Neural progenitor cell (in vitro differentiated cells): ENCODE measurements at regions not wholly inside any gene's neighbourhood (a gene's known extent, or its start where the extent isn't known, plus 50 kb on each side); places are given as distances from the start of the nearest gene placed in this dataset.

ENCODE experiments used
- DNase-seq: peaks from one replicate; pipeline ENCODE4 v3.0.0-alpha.2; 2016; ENCODE audit warnings: low spot score
- H2AFZ ChIP-seq: fragments of 200-600 bp; sonication (generic); replicated peaks from 2 replicates; pipeline ENCODE4 v1.6.1; 2016; ENCODE audit warnings: antibody characterized with exemption
- H3F3A ChIP-seq: fragments of 200-600 bp; sonication (generic); 2 replicates; pipeline ENCODE4 v1.6.1; 2016; ENCODE audit warnings: antibody characterized with exemption, low read depth
- H3K27ac ChIP-seq: fragments of 200-600 bp; sonication (generic); 2 replicates; pipeline ENCODE4 v1.5.1; 2016; ENCODE audit warnings: mild to moderate bottlenecking
- H3K27me3 ChIP-seq: fragments of 200-600 bp; sonication (generic); 2 replicates; pipeline ENCODE4 v1.6.1; 2016; ENCODE audit warnings: mild to moderate bottlenecking, moderate library complexity
- H3K36me3 ChIP-seq: fragments of 200-600 bp; sonication (generic); 2 replicates; pipeline ENCODE4 v1.5.1; 2016
- H3K4me1 ChIP-seq: fragments of 200-600 bp; sonication (generic); 2 replicates; pipeline ENCODE4 v1.6.1; 2016; ENCODE audit warnings: mixed run types
- H3K4me2 ChIP-seq: fragments of 200-600 bp; sonication (generic); 2 replicates; pipeline ENCODE4 v1.6.1; 2016
- H3K4me3 ChIP-seq: fragments of 200-600 bp; sonication (generic); 2 replicates; pipeline ENCODE4 v1.5.1; 2016
- H3K79me2 ChIP-seq: fragments of 200-600 bp; sonication (generic); 2 replicates; pipeline ENCODE4 v1.6.1; 2016; ENCODE audit warnings: low read depth
- H3K9ac ChIP-seq: fragments of 200-600 bp; sonication (generic); 2 replicates; pipeline ENCODE4 v1.6.1; 2016
- H3K9me3 ChIP-seq: fragments of 200-600 bp; sonication (generic); 2 replicates; pipeline ENCODE4 v1.5.1; 2016; ENCODE audit warnings: low read depth
- H4K20me1 ChIP-seq: fragments of 200-600 bp; sonication (generic); 2 replicates; pipeline ENCODE4 v1.6.1; 2016; ENCODE audit warnings: low read depth
- H3K27ac Mint-ChIP-seq: 3 replicates; pipeline ENCODE4 v1.8.0; 2021; ENCODE audit warnings: mixed read lengths
- H3K27me3 Mint-ChIP-seq: 2 replicates; pipeline ENCODE4 v1.8.0; 2022; ENCODE audit warnings: low read depth, mild to moderate bottlenecking, inconsistent platforms, moderate library complexity, mixed read lengths; ENCODE audit not compliant: insufficient read depth
- H3K36me3 Mint-ChIP-seq: 3 replicates; pipeline ENCODE4 v1.8.0; 2021; ENCODE audit warnings: mixed read lengths
- H3K4me1 Mint-ChIP-seq: 3 replicates; pipeline ENCODE4 v1.8.0; 2021; ENCODE audit warnings: mixed read lengths
- H3K4me3 Mint-ChIP-seq: 3 replicates; pipeline ENCODE4 v1.8.0; 2021; ENCODE audit warnings: mild to moderate bottlenecking, moderate library complexity, mixed read lengths
- H3K9me3 Mint-ChIP-seq: 3 replicates; pipeline ENCODE4 v1.8.0; 2020; ENCODE audit warnings: mixed read lengths
- CTCF ChIP-seq: fragments of 200-600 bp; sonication (generic); IDR thresholded peaks from 2 replicates; pipeline ENCODE4 v1.5.1; 2017; ENCODE audit warnings: antibody characterized with exemption, mild to moderate bottlenecking
- EZH2 ChIP-seq: fragments of 200-600 bp; sonication (generic); IDR thresholded peaks from 2 replicates; pipeline ENCODE4 v1.6.1; 2017; ENCODE audit warnings: antibody characterized with exemption, mild to moderate bottlenecking, moderate library complexity
- EZH2phosphoT487 ChIP-seq: fragments of 200-600 bp; sonication (generic); IDR thresholded peaks from 2 replicates; pipeline ENCODE4 v1.6.1; 2017; ENCODE audit warnings: antibody characterized with exemption

DNA sequence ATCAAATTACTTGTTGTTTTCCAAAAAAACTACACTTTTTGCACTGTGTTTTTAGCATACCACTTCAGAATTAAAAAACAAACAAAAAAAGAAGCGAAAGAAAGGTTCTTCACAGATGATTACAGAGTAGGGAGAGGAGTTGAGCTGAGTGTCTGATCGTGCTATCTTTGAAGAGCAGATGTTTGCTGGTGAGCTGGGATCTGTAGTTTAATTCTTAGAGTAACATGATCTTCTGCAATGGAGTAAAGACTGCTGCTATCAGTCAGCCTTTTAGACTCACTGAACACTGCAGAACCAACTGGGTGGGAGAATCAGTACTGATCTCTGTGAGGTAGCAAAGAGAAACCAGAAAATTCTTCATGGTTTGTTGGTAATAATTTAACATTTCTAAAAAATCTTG is 1197.8 kb upstream of the SORCS1 start:
- Mint-ChIP-seq H3K27ac (no peak overlapping the region), H3K4me3 (no peak overlapping the region), H3K27me3 (no peaks in the 10 kb centered on the region), H3K4me1 (no peaks in the 10 kb centered on the region), H3K36me3 (no peaks in the 10 kb centered on the region), H3K9me3 (peaks cover 1% of the 10 kb centered on the region)
- Histone ChIP-seq H3K27ac (no peak overlapping the region), H3F3A (no peaks in the 10 kb centered on the region), H2AFZ (no peak overlapping the region), H3K4me2 (no peak overlapping the region), H3K9ac (no peak overlapping the region), H4K20me1 (no peaks in the 10 kb centered on the region), H3K4me1 (no peaks in the 10 kb centered on the region), H3K79me2 (no peaks in the 10 kb centered on the region), H3K4me3 (no peak overlapping the region), H3K27me3 (no peaks in the 10 kb centered on the region), H3K36me3 (no peaks in the 10 kb centered on the region), H3K9me3 (no peaks in the 10 kb centered on the region)
- TF ChIP-seq CTCF (no peak), EZH2phosphoT487 (no peak), EZH2 (no peak)
- no peak for DNase-seq

DNA sequence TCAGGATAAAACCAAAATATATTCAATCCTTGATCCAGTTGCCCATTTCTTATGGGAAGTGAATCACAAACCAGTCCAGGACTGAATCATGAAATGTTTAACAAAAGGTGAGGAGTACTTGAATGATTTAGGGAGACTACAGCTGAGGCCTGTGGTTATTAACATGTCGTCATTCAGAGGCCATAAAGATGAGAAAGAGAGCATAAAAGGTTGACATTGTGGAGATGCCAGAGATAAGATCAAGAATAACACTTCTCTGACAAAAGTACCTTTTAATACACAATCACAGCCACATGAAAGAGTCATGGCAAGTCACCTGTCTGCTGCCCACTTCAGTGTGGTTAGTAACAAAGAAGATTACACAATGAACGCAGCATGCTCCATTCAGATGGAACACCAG is 1195.7 kb upstream of the SORCS1 start:
- Histone ChIP-seq H3K36me3 (no peaks in the 10 kb centered on the region), H3K27ac (no peak overlapping the region), H3K27me3 (no peaks in the 10 kb centered on the region), H3K4me3 (no peak overlapping the region), H3K4me1 (no peaks in the 10 kb centered on the region), H4K20me1 (no peaks in the 10 kb centered on the region), H3K4me2 (no peak overlapping the region), H3F3A (no peaks in the 10 kb centered on the region), H3K9ac (no peak overlapping the region), H3K79me2 (no peaks in the 10 kb centered on the region), H2AFZ (no peak overlapping the region), H3K9me3 (no peaks in the 10 kb centered on the region)
- Mint-ChIP-seq H3K4me3 (no peak overlapping the region), H3K36me3 (no peaks in the 10 kb centered on the region), H3K27me3 (no peaks in the 10 kb centered on the region), H3K4me1 (no peaks in the 10 kb centered on the region), H3K27ac (no peak overlapping the region), H3K9me3 (peaks cover 1% of the 10 kb centered on the region)
- TF ChIP-seq EZH2 (no peak), CTCF (no peak), EZH2phosphoT487 (no peak)
- no peak for DNase-seq

- H3K27ac ChIP-seq, result no peak overlapping the region
- H3K4me2 ChIP-seq, result no peak overlapping the region
- no peaks in the 10 kb centered on the region for H3F3A ChIP-seq
- no peak for DNase-seq
- no peaks in the 10 kb centered on the region for H3K79me2 ChIP-seq
- H4K20me1 ChIP-seq, result no peaks in the 10 kb centered on the region
- H3K9me3 Mint-ChIP-seq, result peaks cover 1% of the 10 kb centered on the region
- H3K4me3 ChIP-seq, result no peak overlapping the region
- no peaks in the 10 kb centered on the region for H3K27me3 Mint-ChIP-seq
- no peaks in the 10 kb centered on the region for H3K4me1 ChIP-seq
- no peaks in the 10 kb centered on the region for H3K9me3 ChIP-seq
- H3K4me1 Mint-ChIP-seq, result no peaks in the 10 kb centered on the region
- no peaks in the 10 kb centered on the region for H3K36me3 Mint-ChIP-seq
- no peak overlapping the region for H2AFZ ChIP-seq
- H3K27ac Mint-ChIP-seq, result no peak overlapping the region
- no peak overlapping the region for H3K9ac ChIP-seq
- no peak for TF ChIP-seq CTCF
- no peak for TF ChIP-seq EZH2
- TF ChIP-seq EZH2phosphoT487, result no peak
- no peak overlapping the region for H3K4me3 Mint-ChIP-seq
- no peaks in the 10 kb centered on the region for H3K36me3 ChIP-seq
- no peaks in the 10 kb centered on the region for H3K27me3 ChIP-seq
Measured at GRCh38 chr10:108358912-108359311, 1194.4 kb upstream of the SORCS1 start.

- Histone ChIP-seq H3K4me1 (no peaks in the 10 kb centered on the region), H3K9ac (no peak overlapping the region), H3K4me3 (no peak overlapping the region), H3K36me3 (no peaks in the 10 kb centered on the region), H3K27me3 (no peaks in the 10 kb centered on the region), H3F3A (no peaks in the 10 kb centered on the region), H3K79me2 (no peaks in the 10 kb centered on the region), H3K9me3 (no peaks in the 10 kb centered on the region), H4K20me1 (no peaks in the 10 kb centered on the region), H3K4me2 (no peak overlapping the region), H3K27ac (no peak overlapping the region), H2AFZ (no peak overlapping the region)
- Mint-ChIP-seq H3K4me3 (no peak overlapping the region), H3K27ac (no peak overlapping the region), H3K9me3 (peaks cover 3% of the 10 kb centered on the region), H3K27me3 (no peaks in the 10 kb centered on the region), H3K4me1 (no peaks in the 10 kb centered on the region), H3K36me3 (no peaks in the 10 kb centered on the region)
- TF ChIP-seq EZH2phosphoT487, result no peak
- TF ChIP-seq CTCF, result no peak
- no peak for TF ChIP-seq EZH2
- no peak for DNase-seq
Measured at GRCh38 chr10:108352771-108353170, 1188.3 kb upstream of the SORCS1 start.
